ENCODE measurements at regions not wholly inside any gene's neighbourhood (a gene's known extent, or its start where the extent isn't known, plus 50 kb on each side); places are given as distances from the start of the nearest gene placed in this dataset.

DNA sequence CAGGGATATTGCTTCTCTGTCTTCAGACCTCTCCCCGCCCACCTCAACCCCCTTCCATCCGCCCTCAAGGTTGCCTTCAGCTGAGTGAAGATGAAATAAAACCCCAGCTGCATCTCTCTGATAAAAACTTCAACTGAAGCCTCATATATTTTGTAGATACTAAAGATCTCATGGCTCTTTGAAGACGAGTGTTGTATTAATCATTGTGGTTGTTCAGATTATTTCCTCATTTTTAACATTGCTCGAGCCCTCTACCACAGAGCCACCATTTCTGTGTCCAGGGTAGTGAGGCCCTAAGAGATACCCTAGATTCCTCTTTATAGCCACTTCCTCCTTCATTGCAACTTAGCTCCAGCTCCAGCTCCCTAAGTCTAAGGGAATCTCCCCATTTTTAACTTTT, 312.8 kb upstream of the ZNF507 start:
- CTCF ChIA-PET: interaction anchor here (1.0 kb wide), 1 partner anchor 10 kb away, joined by 3 read pairs; no protein-coding TSS in a partner anchor
- WGBS, 2 experiments (ENCODE audit: extremely low coverage in 2 of 2, insufficient read length in 1 of 2): no CpG with 5 or more reads among the region's 4 CpGs
- dilution Hi-C loops (cut with HindIII; ENCODE audit: low sequenced_read_pairs, unreplicated experiment) (no loop called here), intact Hi-C loops (cut with micrococcal nuclease) (no loop called here), in situ Hi-C loops (cut with MboI; ENCODE audit: low sequenced_read_pairs) (no loop called here)
- no peaks in the 10 kb centered on the region for H3K4me1 ChIP-seq (ENCODE audit: control insufficient read depth, insufficient read depth, low read length)
- H3K27ac ChIP-seq (ENCODE audit: insufficient read depth, low read length): no peak overlapping the region
- no peak overlapping the region for H2AK5ac ChIP-seq (ENCODE audit: low read depth, low read length)
- no peaks in the 10 kb centered on the region for H3K9me1 ChIP-seq (ENCODE audit: insufficient read depth, low read length)
- H3K4me2 ChIP-seq (ENCODE audit: low read depth, low read length): no peak overlapping the region
- no peaks in the 10 kb centered on the region; the same call in 1 of the 2 replicates for H3K9me3 ChIP-seq (ENCODE audit: control insufficient read depth, insufficient read depth, low read length)
- no peak overlapping the region for H3K9ac ChIP-seq (ENCODE audit: low read depth, low read length)
- H2BK5ac ChIP-seq (ENCODE audit: low read depth, low read length, poor library complexity, severe bottlenecking): no peak overlapping the region
- no peaks in the 10 kb centered on the region for H3K27me3 ChIP-seq (ENCODE audit: control insufficient read depth, insufficient read depth, low read length)
- no peak overlapping the region for H2BK20ac ChIP-seq (ENCODE audit: low read depth, low read length)
- no peak overlapping the region for H3K14ac ChIP-seq (replicated peaks; ENCODE audit: low read depth, low read length)
- POLR2A ChIA-PET (ENCODE audit: unreplicated experiment): no interaction called here
- H2BK15ac ChIP-seq (ENCODE audit: low read depth, low read length): no peak overlapping the region
- H4K5ac ChIP-seq (ENCODE audit: low read depth, low read length): no peak overlapping the region
- H3K79me1 ChIP-seq (ENCODE audit: low read depth in 1 of 2, low read length in 2 of 2): no peaks in the 10 kb centered on the region
- TF ChIP-seq NFE2L2 (IDR thresholded peaks at IDR 0.05; ENCODE audit: low read depth, low read length) (no peak), CEBPB (IDR thresholded peaks at IDR 0.05; ENCODE audit: low read depth, low read length) (no peak), MAFK (IDR thresholded peaks at IDR 0.05; ENCODE audit: low read depth, low read length) (no peak), POLR2A (IDR thresholded peaks at IDR 0.05; ENCODE audit: low read depth, low read length) (no peak), RCOR1 (IDR thresholded peaks at IDR 0.05; ENCODE audit: insufficient replicate concordance, low read length) (no peak), RFX5 (IDR thresholded peaks at IDR 0.05; ENCODE audit: low read depth, low read length) (no peak), RAD21 (IDR thresholded peaks at IDR 0.05; ENCODE audit: low read length) (no peak), SMC3 (IDR thresholded peaks at IDR 0.05; ENCODE audit: low read depth, low read length) (no peak), BHLHE40 (IDR thresholded peaks at IDR 0.05; ENCODE audit: low read depth, low read length) (no peak), MAZ (IDR thresholded peaks at IDR 0.05; ENCODE audit: borderline replicate concordance, low read depth, low read length) (no peak), MXI1 (IDR thresholded peaks at IDR 0.05; ENCODE audit: borderline replicate concordance, low read depth, low read length) (no peak)
- TF ChIP-seq, protein P1, sequence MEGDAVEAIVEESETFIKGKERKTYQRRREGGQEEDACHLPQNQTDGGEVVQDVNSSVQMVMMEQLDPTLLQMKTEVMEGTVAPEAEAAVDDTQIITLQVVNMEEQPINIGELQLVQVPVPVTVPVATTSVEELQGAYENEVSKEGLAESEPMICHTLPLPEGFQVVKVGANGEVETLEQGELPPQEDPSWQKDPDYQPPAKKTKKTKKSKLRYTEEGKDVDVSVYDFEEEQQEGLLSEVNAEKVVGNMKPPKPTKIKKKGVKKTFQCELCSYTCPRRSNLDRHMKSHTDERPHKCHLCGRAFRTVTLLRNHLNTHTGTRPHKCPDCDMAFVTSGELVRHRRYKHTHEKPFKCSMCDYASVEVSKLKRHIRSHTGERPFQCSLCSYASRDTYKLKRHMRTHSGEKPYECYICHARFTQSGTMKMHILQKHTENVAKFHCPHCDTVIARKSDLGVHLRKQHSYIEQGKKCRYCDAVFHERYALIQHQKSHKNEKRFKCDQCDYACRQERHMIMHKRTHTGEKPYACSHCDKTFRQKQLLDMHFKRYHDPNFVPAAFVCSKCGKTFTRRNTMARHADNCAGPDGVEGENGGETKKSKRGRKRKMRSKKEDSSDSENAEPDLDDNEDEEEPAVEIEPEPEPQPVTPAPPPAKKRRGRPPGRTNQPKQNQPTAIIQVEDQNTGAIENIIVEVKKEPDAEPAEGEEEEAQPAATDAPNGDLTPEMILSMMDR (conservative IDR thresholded peaks at IDR 0.05; ENCODE audit: low read depth, low read length): no peak
- TF ChIP-seq, protein P2, sequence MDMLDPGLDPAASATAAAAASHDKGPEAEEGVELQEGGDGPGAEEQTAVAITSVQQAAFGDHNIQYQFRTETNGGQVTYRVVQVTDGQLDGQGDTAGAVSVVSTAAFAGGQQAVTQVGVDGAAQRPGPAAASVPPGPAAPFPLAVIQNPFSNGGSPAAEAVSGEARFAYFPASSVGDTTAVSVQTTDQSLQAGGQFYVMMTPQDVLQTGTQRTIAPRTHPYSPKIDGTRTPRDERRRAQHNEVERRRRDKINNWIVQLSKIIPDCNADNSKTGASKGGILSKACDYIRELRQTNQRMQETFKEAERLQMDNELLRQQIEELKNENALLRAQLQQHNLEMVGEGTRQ (IDR thresholded peaks at IDR 0.05; ENCODE audit: low read depth, low read length): no peak
- H4K8ac ChIP-seq (ENCODE audit: low read depth in 2 of 2, low read length in 2 of 2): no peak overlapping the region
- H4K91ac ChIP-seq (ENCODE audit: insufficient read depth, low read depth, low read length): no peak overlapping the region
- DNase-seq: no peak
- H3K4me3 ChIP-seq (ENCODE audit: insufficient read depth, low read depth, low read length): no peak overlapping the region
- H2AK9ac ChIP-seq (replicated peaks; ENCODE audit: low read depth, low read length, poor library complexity): no peak overlapping the region
- H3K23ac ChIP-seq (ENCODE audit: low read depth, low read length): no peak overlapping the region
- ATAC-seq (ENCODE audit: low read depth): no peak
- H4K20me1 ChIP-seq (ENCODE audit: insufficient read depth, low read length): no peaks in the 10 kb centered on the region
- H3K36me3 ChIP-seq (ENCODE audit: control insufficient read depth, insufficient read depth, low read length): no peaks in the 10 kb centered on the region
- H3K56ac ChIP-seq (ENCODE audit: extremely low read depth, insufficient read depth, low read length): no peak overlapping the region
- no peak overlapping the region for H2BK120ac ChIP-seq (ENCODE audit: low read depth, low read length)
- no peak overlapping the region for H3K18ac ChIP-seq (ENCODE audit: low read depth, low read length)
- no TSS peak for BruUV-seq (replicated peaks)
- no peak overlapping the region for H2AFZ ChIP-seq (replicated peaks; ENCODE audit: low read length, poor library complexity)
- H3K4ac ChIP-seq (ENCODE audit: low read depth, low read length): no peak overlapping the region

Measured in IMR-90 (cell line).